Prostate gland (tissue), 2 donors: ENCODE measurements at regions not wholly inside any gene's neighbourhood (a gene's known extent, or its start where the extent isn't known, plus 50 kb on each side); places are given as distances from the start of the nearest gene placed in this dataset.
"Not testable (repeated sequence)": the region's sequence is repeated elsewhere in the genome, so short reads cannot be mapped to it uniquely, and the experiment has no call there.

Experiments used
- CTCF ChIP-seq, 4 experiments: fragments of 200-600 bp in 2 of 4; fragments of 450-650 bp in 2 of 4; sonication (generic) in 2 of 4; IDR thresholded peaks; 1 replicate in 3 of 4; 2 replicates in 1 of 4; pipeline ENCODE4 v1.5.1; 2016 to 2019; ENCODE audit warnings: antibody characterized with exemption in 4 of 4, mild to moderate bottlenecking in 2 of 4, moderate library complexity in 2 of 4
- POLR2A ChIP-seq: fragments of 450-650 bp; IDR thresholded peaks from one replicate; pipeline ENCODE4 v1.6.1; 2016; ENCODE audit warnings: antibody characterized with exemption, mild to moderate bottlenecking
- POLR2AphosphoS5 ChIP-seq: sonication (generic); formaldehyde crosslinking; IDR thresholded peaks from one replicate; pipeline ENCODE4 v1.6.1; 2017; ENCODE audit warnings: antibody characterized with exemption

- not testable (repeated sequence) for TF ChIP-seq POLR2AphosphoS5; CTCF (IDR thresholded peaks at IDR 0.05); POLR2A
These were observed 1207.2 kb downstream of the BRD1 start for GRCh38 chr22:48620460-48620859.
